Dedifferentiated amniotic fluid mesenchymal stem cell (primary cell): ENCODE measurements at regions not wholly inside any gene's neighbourhood (a gene's known extent, or its start where the extent isn't known, plus 50 kb on each side); places are given as distances from the start of the nearest gene placed in this dataset.
"Not testable (repeated sequence)": the region's sequence is repeated elsewhere in the genome, so short reads cannot be mapped to it uniquely, and the experiment has no call there.

Source experiments
- DNase-seq: peaks from one replicate; pipeline ENCODE4 v3.0.0-alpha.2; 2016; ENCODE audit errors: extremely low spot score

DNA sequence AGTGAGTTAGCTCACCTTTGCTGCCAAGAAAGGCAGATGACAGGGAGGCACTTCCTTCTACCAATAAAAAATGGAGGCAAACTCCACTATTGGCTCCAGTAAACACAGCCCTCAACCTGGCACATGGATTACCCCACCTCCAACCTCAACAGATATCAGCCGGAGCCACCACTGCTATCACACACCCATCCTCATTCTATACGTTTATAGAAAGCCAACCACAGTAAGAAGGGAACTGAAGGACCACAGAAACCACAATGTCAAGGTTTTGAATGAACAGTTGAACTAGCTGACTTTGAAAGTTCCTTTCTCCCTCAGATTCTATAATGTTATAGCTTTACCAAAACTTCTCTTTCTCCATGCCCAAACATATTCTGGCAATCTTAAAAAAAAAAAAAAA lies 526.2 kb downstream of the UQCRFS1 start:
- no peak for DNase-seq

DNA sequence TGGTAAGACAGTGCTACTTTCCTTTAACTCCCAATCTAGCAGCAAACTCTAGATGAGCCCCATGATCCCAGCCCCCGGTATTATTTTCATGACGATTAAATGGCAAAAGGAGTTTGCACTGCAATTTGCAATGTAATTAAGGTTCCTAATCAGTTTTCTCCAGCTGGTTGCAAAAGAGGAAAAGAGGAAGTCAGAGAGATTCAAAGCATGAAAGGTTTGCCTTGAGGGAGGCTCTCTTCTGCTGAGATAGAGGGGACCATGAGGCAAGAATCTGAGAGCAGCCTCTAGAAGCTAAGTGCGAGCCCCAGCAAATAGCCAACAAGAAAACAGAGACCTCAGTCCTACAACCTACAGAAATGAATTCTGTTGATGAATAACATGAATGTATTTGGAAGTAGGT lies 527.1 kb downstream of the UQCRFS1 start:
- DNase-seq, result no peak

DNA sequence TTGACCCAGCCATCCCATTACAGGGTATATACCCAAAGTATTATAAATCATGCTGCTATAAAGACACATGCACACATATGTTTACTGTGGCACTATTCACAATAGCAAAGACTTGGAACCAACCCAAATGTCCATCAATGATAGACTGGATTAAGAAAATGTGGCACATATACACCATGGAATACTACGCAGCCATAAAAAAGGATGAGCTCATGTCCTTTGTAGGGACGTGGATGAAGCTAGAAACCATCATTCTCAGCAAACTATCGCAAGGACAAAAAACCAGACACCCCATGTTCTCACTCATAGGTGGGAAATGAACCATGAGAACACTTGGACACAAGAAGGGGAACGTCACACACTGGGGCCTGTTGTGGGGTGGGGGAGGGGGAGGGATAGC lies 527.9 kb downstream of the UQCRFS1 start:
- not testable (repeated sequence) for DNase-seq

DNA sequence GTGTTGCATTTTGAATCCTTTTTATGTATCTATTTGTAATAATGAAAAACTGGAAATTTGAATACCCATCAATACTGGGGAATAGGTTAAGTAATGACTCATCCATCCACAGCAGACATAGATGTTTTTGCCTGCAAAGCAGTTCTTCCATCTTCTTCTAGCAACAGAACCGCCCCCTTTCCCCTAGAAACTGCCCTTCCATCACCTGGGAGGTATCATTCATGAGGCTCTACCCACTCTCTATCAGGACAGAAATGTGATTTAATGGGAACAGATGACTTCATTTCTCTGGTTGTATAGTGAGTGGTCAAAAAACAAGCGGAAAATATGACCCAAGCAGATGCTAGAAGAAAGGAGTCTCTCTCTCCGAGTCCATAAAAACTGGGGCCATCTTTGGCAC lies 532.8 kb downstream of the UQCRFS1 start:
- no peak for DNase-seq

DNA sequence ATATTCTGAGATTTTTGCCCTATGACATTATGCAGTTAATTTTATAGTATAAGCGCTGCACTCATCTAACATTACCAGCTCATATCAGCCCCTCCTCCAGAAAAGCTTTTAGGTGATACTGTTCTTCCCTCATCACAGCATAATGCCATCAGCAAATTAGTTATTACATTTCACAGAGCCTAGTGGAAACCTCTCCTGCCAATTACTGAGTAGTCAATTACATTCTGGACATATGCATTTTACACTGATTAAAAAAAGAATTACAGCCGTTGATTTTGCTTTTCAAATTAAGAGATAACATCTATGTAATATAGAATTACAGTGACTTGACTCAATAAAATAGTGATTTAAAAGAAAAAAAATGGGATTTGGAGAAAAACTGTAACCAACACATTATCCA lies 542.1 kb downstream of the UQCRFS1 start:
- no peak for DNase-seq

DNA sequence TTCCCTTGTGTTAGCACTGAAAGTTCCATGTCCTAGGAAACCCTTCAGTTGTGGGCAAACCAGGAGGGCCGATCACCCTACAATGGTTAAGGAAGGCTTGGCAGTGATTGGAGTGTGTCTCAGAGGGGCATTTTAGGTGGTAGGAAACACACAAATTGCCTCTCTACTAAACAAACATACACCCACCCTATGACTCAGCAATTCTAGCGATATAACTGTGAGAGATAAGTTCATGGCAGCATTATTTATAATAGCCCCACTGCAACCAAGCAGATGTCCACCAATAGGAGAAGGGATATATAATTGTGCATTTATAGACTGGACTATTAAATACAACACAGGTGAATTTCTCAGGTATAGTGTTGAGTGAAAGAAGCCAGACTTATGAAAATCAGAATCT lies 543.1 kb downstream of the UQCRFS1 start:
- no peak for DNase-seq

DNA sequence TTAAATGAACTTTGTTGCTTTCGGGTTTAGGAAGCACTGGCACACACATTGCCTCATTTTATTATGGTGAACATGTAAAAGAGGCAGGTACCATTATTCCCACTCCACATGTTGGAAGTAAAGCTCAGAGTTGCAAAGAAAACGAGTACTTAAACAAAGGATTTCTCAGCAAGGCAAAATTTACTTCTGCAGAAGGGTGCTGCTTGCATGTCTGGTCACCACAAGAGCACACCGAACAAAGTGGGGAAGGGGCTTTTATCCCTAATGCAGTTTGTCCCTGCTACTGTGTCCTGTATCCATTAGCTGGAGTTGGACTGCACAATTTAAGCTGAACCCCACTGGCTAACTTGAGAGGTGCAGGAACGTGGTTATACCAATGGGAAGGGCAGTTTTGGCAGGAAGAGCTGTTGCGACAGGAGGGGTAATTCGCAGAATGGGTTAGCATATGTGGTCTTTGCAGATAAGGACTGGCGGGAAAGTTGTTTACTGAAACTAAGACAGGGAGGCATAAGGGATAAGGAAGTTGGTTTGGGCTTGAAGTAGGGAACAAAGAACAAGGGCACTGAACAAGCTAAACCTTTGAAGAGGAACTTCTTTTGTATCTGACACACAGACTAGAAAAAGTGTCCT lies 545.5 kb downstream of the UQCRFS1 start:
- no peak for DNase-seq

GRCh38 chr19:28665748-28666147 lies 547.2 kb downstream of the UQCRFS1 start:
- no peak for DNase-seq

- DNase-seq, result no peak
Measured at GRCh38 chr19:28656644-28657043, 556.3 kb downstream of the UQCRFS1 start.

GRCh38 chr19:28655054-28655453 lies 557.9 kb downstream of the UQCRFS1 start:
- no peak for DNase-seq

DNA sequence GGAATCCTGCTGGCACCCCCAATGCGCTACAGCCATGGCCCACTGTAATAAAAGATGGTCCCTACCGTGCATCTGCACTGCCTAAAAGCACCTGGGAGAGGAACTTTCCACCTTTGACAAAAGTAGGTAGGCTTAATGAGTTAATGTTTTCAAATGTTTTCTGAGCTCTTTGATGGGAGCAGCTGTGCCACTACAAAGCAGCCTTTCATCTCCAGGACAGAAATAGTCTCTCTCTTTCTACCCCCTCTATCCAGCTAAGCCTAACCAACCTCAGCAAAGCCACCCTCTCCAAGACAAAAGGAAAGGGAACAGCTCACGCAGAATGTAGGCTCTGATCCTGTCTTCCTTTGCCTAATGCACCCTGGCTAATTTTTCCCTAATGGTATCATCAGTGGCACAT lies 560.2 kb downstream of the UQCRFS1 start:
- DNase-seq, result no peak

GRCh38 chr19:28646629-28647028 lies 566.3 kb downstream of the UQCRFS1 start:
- DNase-seq, result no peak

GRCh38 chr19:28644169-28644775 lies 568.7 kb downstream of the UQCRFS1 start:
- DNase-seq, result no peak

DNA sequence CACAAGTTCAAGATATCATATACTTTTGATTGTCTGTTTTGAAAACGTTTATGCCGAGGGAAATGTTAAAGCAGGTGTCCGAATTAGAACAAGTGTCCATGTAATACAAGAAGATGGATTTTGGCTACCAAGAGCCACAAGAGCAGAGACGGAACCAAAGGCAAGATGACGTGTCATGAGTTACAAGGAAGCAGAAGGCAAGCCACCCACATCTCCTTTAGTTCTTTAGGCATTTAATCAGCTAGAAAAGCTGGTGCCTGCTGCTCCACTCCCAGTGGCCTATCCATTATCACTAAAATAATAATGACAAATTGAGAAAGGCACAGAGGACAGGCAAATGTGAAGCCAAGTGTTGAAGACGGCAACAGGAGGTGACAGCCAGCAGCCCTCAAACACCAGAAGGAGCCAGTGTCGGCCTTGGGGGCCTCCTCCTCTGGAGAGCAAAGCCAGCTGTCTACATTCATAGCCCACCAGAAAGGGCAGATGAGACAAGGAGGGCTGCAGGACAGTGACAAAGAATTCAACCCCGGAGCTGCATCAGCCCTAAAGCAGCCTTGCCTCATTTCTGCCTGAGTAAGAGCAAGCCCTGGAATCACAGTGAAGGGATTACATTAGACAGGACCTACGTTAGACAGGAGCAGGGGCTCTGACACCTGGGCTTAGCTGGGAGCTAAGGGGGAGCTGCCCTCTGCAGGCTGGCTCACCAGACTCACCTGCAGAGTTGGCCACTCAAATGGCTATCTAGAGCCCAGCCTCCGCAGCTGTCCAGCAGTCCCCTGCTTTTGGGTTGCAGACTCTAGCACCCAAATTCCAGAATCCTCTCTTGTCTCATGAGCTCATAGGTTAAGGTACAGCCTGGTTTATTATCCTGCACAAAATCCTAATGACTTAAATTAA lies 569.9 kb downstream of the UQCRFS1 start:
- no peak for DNase-seq

- DNase-seq, result no peak
Measured at GRCh38 chr19:28641395-28641794, 571.6 kb downstream of the UQCRFS1 start.

- DNase-seq, result no peak
Measured at GRCh38 chr19:28640506-28640905, 572.4 kb downstream of the UQCRFS1 start.

DNA sequence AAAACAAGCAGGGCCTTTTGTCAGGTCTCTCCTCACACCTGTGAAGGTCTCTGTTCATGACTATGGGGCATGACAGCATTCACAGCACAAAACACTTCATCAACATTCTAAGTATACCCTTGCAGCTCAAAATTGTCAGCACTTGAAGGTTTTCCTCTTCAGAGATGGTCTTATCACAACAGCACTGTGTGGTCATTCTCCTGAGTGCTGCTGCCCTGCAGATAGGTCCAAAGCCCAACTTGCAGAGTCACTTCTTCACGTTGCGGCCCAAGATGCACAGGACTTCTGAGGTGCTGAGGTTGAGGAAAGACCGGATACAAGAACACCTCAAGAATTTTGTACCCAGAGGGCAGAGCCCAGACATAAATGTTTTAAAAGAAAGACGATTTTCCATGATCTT lies 574.5 kb downstream of the UQCRFS1 start:
- no peak for DNase-seq

DNA sequence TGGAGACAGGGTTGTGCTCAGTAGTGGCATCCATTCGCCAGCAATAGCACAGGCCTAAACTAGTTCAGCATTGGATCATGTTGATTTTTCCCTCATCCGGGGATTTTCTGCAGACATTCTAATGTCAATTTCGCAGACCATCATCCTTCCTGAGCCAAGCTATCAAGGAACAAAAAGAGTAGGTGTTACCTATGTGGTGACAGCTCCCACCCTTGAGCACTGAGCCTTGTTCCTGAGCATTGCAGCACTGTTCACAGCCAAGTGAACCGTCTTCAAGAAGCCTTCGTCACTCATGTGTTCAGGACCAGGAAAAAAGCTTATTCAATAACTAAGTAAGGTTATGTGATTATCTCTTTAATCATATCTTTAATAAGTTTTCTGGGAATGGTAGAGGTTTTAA lies 576.2 kb downstream of the UQCRFS1 start:
- DNase-seq, result no peak

GRCh38 chr19:28636016-28636629 lies 576.8 kb downstream of the UQCRFS1 start:
- no peak for DNase-seq

GRCh38 chr19:28634837-28635236 lies 578.1 kb downstream of the UQCRFS1 start:
- no peak for DNase-seq

DNA sequence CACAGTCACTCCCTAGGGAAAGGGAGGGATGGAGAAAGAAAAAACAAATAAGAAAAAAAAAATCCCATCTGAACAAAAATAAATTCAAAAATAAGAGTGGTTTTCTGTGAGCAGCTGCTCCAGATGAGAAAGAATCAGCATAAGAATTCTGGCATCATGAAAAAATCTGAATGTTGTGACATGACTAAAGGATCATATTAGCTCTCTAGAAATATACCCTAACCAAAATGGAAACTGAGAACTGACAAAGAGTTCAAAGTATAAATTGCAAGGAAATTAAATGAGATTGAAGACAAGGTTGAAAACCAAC lies 579.0 kb downstream of the UQCRFS1 start:
- DNase-seq, result no peak

DNA sequence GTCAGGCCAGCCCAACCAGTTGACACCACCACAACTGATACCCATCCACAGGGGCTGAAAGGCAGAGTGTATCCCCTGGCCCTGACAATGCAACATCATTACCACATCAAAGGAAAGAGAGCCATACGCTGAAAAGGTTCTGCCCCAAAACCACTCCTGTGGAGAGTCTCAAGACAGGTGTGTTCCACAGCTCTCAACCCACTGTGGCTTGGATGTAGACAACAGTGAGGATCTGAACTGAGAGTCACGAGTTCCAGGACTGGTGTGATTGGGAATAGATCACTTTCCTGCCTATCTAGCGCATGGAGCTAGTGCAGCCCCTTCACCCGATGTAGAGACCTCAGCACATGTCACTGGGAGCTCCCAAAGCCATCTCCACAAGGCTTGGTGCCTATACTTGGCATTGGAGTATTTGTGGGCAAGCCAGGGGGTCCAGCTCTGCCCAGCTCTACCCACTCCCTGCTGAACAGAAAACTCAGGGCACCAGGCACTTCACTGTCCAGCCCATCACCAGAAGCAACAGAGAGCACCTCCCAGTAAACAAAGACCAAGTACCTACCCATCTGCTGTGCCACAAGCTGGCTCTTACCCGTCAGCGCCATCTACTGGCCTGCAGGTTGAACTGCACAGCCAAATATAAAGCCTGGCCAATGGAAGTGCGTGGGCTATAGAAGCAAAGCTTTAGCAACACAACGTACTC lies 579.5 kb downstream of the UQCRFS1 start:
- no peak for DNase-seq
